Neural progenitor cell (in vitro differentiated cells): ENCODE measurements at regions not wholly inside any gene's neighbourhood (a gene's known extent, or its start where the extent isn't known, plus 50 kb on each side); places are given as distances from the start of the nearest gene placed in this dataset.

Experiments used
- EZH2phosphoT487 ChIP-seq: fragments of 200-600 bp; sonication (generic); IDR thresholded peaks from 2 replicates; pipeline ENCODE4 v1.6.1; 2017; ENCODE audit warnings: antibody characterized with exemption
- TF ChIP-seq, protein P1 (sequence below): fragments of 200-600 bp; sonication (generic); IDR thresholded peaks from 2 replicates; pipeline ENCODE4 v1.5.1; 2017; ENCODE audit warnings: antibody characterized with exemption, mild to moderate bottlenecking

DNA sequence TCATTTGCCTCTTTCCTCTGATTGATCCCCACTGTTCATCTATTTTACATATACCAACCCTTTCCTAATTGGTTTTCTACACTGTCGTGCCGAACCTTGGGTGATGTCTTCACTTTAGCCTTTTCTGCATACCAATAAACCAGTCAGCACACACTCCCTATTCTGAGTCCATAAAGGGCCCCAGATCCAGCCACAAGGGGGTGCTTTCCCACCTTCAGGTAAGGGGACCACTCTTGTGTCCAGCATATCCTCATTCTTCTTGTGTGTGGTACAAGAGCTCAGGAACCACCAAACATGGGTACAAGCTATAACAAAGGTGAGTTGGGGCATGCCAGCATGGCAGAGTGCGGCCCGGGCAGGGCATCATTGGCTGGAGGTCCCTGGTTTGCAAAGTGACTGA is 859.8 kb downstream of the FSCB start:
- TF ChIP-seq, protein P1, sequence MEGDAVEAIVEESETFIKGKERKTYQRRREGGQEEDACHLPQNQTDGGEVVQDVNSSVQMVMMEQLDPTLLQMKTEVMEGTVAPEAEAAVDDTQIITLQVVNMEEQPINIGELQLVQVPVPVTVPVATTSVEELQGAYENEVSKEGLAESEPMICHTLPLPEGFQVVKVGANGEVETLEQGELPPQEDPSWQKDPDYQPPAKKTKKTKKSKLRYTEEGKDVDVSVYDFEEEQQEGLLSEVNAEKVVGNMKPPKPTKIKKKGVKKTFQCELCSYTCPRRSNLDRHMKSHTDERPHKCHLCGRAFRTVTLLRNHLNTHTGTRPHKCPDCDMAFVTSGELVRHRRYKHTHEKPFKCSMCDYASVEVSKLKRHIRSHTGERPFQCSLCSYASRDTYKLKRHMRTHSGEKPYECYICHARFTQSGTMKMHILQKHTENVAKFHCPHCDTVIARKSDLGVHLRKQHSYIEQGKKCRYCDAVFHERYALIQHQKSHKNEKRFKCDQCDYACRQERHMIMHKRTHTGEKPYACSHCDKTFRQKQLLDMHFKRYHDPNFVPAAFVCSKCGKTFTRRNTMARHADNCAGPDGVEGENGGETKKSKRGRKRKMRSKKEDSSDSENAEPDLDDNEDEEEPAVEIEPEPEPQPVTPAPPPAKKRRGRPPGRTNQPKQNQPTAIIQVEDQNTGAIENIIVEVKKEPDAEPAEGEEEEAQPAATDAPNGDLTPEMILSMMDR = peak; percentile 55
- no peak for TF ChIP-seq EZH2phosphoT487
